ENCODE measurements at regions not wholly inside any gene's neighbourhood (a gene's known extent, or its start where the extent isn't known, plus 50 kb on each side); places are given as distances from the start of the nearest gene placed in this dataset.

DNA sequence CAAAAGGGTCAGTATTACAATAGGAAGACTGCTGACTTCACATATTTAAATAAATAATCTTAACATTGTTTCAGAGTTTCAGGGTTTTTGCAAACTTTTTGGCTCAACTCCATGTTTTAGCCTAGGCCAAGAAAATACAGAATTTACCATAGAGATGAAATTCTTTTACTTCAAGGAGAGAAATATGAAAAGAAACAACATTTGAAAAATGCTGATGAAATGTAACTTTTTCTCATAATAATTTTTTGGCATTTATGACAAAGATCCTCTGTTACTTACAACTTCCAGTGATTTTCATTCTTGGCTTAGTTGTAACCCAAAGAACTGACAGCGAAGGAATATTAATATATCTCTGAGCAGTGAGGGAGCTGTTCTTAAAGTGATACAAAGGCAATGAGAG, 316.1 kb upstream of the EMCN start:
- TF ChIP-seq, protein P1, sequence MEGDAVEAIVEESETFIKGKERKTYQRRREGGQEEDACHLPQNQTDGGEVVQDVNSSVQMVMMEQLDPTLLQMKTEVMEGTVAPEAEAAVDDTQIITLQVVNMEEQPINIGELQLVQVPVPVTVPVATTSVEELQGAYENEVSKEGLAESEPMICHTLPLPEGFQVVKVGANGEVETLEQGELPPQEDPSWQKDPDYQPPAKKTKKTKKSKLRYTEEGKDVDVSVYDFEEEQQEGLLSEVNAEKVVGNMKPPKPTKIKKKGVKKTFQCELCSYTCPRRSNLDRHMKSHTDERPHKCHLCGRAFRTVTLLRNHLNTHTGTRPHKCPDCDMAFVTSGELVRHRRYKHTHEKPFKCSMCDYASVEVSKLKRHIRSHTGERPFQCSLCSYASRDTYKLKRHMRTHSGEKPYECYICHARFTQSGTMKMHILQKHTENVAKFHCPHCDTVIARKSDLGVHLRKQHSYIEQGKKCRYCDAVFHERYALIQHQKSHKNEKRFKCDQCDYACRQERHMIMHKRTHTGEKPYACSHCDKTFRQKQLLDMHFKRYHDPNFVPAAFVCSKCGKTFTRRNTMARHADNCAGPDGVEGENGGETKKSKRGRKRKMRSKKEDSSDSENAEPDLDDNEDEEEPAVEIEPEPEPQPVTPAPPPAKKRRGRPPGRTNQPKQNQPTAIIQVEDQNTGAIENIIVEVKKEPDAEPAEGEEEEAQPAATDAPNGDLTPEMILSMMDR (IDR thresholded peaks at IDR 0.05; ENCODE audit: partially characterized antibody, unreplicated experiment), result no peak
- no peak for DNase-seq
- no peak overlapping the region for H3K4me3 Mint-ChIP-seq (ENCODE audit: unreplicated experiment)
- H3K36me3 Mint-ChIP-seq (ENCODE audit: unreplicated experiment), result no peaks in the 10 kb centered on the region
- peaks cover 3% of the 10 kb centered on the region for H3K27me3 Mint-ChIP-seq (ENCODE audit: unreplicated experiment)
- no peak overlapping the region for H3K27ac Mint-ChIP-seq (ENCODE audit: unreplicated experiment)
- peaks cover 31% of the 10 kb centered on the region for H3K4me1 Mint-ChIP-seq (ENCODE audit: low read depth, unreplicated experiment)
- peaks cover 2% of the 10 kb centered on the region for H3K9me3 Mint-ChIP-seq (ENCODE audit: unreplicated experiment)

DNA sequence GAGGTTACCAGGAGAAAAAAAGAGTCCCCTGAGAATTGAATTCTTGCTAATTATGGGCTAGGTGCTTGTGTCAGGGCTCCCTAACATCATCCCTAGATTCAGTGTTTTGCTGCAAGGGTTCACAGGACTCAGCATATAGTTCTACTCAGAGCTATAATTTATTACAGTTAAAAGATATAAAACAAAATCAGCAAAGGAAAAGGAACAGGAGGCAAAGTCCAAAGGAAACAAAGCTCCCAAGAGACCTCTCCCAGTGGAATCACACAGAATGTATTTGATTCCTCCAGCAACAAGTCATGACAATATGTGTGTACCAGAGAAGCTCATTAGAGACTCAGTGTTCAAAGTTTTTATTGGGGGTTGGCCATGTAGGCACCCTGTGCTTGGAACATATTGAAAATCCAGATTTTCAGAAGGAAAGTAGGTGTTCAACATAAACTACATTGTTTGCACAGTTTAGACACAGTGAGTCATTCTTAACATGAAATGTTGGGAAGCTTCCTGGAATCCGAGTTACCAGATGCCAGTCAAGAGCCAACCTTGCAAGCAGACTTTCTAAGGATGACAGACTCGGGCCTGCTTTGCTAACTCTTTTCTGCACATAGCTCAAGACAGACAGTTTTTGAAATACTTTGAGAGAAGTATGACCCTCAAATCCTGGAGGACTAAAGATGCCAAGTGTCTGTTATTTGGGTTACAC, 311.3 kb upstream of the EMCN start:
- Mint-ChIP-seq H3K4me3 (ENCODE audit: unreplicated experiment) (no peak overlapping the region), H3K27ac (ENCODE audit: unreplicated experiment) (no peak overlapping the region), H3K9me3 (ENCODE audit: unreplicated experiment) (no peaks in the 10 kb centered on the region), H3K27me3 (ENCODE audit: unreplicated experiment) (no peaks in the 10 kb centered on the region), H3K36me3 (ENCODE audit: unreplicated experiment) (no peaks in the 10 kb centered on the region), H3K4me1 (ENCODE audit: low read depth, unreplicated experiment) (peaks cover 22% of the 10 kb centered on the region)
- no peak for DNase-seq
- TF ChIP-seq, protein P1 (IDR thresholded peaks at IDR 0.05; ENCODE audit: partially characterized antibody, unreplicated experiment), result no peak

DNA sequence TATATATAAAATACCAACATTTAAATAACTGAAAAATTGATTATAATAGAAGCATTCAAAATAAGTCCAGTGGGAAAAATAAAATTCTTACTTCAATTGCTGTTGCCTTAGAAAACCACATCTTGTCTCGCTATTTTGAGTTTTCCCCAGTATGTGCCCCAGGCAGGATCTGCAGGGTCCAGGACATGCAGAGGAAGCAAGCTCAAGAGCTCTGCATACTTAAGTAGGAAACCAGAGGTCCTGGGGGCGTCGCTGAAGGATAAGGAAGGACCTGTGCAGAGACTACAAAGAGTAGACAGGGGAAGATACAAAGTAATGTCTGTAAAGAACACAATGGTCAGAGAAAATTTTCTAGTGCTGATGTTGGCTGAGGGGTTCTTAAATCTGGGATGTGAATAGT, 310.5 kb upstream of the EMCN start:
- Mint-ChIP-seq H3K9me3 (ENCODE audit: unreplicated experiment) (no peaks in the 10 kb centered on the region), H3K4me1 (ENCODE audit: low read depth, unreplicated experiment) (peaks cover 22% of the 10 kb centered on the region), H3K4me3 (ENCODE audit: unreplicated experiment) (no peak overlapping the region), H3K27ac (ENCODE audit: unreplicated experiment) (no peak overlapping the region), H3K27me3 (ENCODE audit: unreplicated experiment) (no peaks in the 10 kb centered on the region), H3K36me3 (ENCODE audit: unreplicated experiment) (no peaks in the 10 kb centered on the region)
- no peak for DNase-seq
- TF ChIP-seq, protein P1 (IDR thresholded peaks at IDR 0.05; ENCODE audit: partially characterized antibody, unreplicated experiment), result no peak

DNA sequence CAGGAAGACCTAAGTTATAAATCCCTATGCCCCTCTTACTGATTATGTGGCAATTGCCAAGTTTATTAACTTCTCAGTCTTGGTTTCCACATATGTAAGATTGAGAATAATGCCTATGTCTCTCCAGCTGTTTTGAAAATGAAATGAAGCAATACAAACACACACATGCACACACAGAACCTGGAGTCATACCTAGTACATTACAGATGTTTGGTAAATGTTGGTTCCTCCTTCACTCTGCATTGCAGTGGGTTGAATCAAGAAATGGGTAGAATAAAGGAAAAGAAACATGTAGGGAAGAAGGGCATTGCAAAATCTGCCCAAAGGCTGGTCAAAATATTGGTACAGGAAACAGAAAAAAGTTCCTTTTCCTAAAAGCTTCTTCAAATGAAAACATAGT, 309.9 kb upstream of the EMCN start:
- H3K4me1 Mint-ChIP-seq (ENCODE audit: low read depth, unreplicated experiment), result peaks cover 22% of the 10 kb centered on the region
- H3K27me3 Mint-ChIP-seq (ENCODE audit: unreplicated experiment), result no peaks in the 10 kb centered on the region
- H3K9me3 Mint-ChIP-seq (ENCODE audit: unreplicated experiment), result no peaks in the 10 kb centered on the region
- no peaks in the 10 kb centered on the region for H3K36me3 Mint-ChIP-seq (ENCODE audit: unreplicated experiment)
- no peak for DNase-seq
- no peak overlapping the region for H3K27ac Mint-ChIP-seq (ENCODE audit: unreplicated experiment)
- H3K4me3 Mint-ChIP-seq (ENCODE audit: unreplicated experiment), result no peak overlapping the region
- TF ChIP-seq, protein P1 (IDR thresholded peaks at IDR 0.05; ENCODE audit: partially characterized antibody, unreplicated experiment), result no peak

DNA sequence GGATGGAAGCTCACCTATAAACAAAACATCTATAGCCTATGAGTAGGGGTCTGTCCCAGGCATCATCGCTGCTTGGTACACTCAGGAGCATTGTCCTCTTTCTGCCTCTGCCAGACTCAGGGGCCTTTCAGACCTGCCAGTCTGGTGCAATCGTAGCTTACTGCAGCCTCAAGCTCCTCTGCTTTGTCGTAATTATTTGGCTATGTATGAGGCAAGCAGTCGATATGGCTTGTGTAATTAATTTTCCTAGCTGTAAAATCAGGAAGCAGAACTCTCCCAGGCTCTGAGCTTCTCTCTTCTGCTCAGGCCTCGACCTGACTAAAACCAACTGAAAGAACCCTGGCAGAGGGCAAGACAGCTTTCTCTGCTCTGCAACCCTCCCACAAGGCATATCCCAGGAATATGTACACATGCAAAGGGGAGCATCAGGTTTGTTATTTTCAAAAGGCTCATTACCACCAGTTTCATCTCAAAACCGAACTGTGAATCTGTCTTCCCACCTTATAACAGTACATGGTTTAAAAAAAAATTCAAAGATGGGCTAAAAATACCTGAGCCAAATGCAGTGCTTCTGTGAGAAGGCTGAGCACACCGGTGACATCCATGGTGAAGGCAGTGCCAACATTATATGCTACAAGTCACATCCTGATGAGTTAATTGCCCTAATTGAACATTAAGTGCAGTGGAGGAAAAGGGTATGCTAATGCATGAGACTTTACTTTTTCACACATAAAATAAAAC, 309.2 kb upstream of the EMCN start:
- no peak overlapping the region for H3K4me3 Mint-ChIP-seq (ENCODE audit: unreplicated experiment)
- no peaks in the 10 kb centered on the region for H3K9me3 Mint-ChIP-seq (ENCODE audit: unreplicated experiment)
- no peak overlapping the region for H3K27ac Mint-ChIP-seq (ENCODE audit: unreplicated experiment)
- DNase-seq, result no peak
- peaks cover 22% of the 10 kb centered on the region for H3K4me1 Mint-ChIP-seq (ENCODE audit: low read depth, unreplicated experiment)
- H3K27me3 Mint-ChIP-seq (ENCODE audit: unreplicated experiment), result no peaks in the 10 kb centered on the region
- TF ChIP-seq, protein P1 (IDR thresholded peaks at IDR 0.05; ENCODE audit: partially characterized antibody, unreplicated experiment), result no peak
- H3K36me3 Mint-ChIP-seq (ENCODE audit: unreplicated experiment), result no peaks in the 10 kb centered on the region

Data from glutamatergic neuron (in vitro differentiated cells).